ENCODE measurements at regions not wholly inside any gene's neighbourhood (a gene's known extent, or its start where the extent isn't known, plus 50 kb on each side); places are given as distances from the start of the nearest gene placed in this dataset.

DNA sequence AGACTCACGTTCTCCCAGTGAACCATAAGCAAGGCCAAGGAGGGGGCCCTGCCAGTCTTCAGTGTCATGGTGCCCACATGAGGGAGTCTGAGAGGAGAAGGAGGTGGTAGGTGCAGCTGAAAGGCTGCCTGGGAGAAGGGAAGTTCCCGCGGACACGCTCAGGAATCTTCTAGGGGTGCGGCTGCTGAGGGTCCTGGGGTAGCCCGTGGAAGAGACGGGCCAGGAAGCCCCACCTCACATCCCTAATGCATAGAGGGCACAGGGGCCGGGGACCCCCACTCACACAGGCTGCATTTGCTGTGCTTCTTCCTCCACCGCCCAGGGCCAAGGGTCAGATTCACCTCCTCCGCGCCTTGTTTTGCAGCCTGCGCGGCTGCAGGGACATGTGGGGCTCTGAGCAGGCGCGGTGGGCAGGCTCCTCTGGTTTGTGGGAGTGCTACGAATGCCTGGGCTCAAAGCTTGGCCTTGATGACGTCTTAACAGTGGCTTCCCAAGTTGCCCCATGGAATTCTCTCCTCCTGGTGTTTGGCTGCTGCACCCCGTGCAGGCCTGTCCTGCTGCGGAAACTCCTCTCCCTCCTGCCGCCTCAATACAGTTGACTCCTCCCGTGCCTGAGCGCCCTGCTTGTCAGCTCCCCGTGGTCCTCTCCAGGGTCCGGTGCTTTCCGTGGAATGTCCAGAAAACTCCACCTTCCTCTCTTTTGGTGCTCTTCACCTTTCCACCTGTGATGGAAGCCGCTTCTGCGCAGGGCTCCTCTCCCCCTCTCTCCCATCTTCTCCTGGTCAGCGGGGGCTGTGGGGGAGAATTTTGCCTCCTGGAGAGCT lies 95.7 kb downstream of the VAPA start:
- H3K4me1 Mint-ChIP-seq (ENCODE audit: low read depth): peaks cover 1% of the 10 kb centered on the region
- DNase-seq (ENCODE audit: low spot score, unreplicated experiment): no peak
- no peaks in the 10 kb centered on the region for H3K36me3 Mint-ChIP-seq (ENCODE audit: insufficient read depth)

DNA sequence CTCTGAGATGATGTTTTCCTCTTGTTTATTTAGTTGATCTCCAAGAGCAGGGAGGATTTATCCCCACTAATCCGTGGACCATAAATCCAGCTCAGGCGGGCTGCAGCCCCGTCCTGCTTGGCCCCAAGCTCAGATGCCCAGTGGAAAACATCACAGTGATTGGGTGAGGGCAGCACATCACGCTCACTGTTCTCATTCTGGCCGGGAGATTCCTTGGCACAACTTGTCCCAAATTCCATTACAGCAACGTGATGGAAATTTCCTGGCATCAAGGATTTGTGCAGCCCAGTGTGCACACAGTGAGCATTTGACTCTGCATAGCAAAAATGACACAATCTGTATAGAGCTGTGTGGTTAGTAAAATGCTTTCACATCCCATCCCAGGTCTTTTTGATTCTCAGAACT lies 96.8 kb downstream of the VAPA start:
- Mint-ChIP-seq H3K27me3 (peaks cover 5% of the 10 kb centered on the region), H3K4me1 (ENCODE audit: low read depth) (peaks cover 4% of the 10 kb centered on the region), H3K36me3 (ENCODE audit: insufficient read depth) (no peaks in the 10 kb centered on the region), H3K27ac (no peak overlapping the region), H3K9me3 (ENCODE audit: low read depth) (no peaks in the 10 kb centered on the region), H3K4me3 (ENCODE audit: low read depth) (no peak overlapping the region)
- DNase-seq (ENCODE audit: low spot score, unreplicated experiment): no peak
- TF ChIP-seq, protein P1, sequence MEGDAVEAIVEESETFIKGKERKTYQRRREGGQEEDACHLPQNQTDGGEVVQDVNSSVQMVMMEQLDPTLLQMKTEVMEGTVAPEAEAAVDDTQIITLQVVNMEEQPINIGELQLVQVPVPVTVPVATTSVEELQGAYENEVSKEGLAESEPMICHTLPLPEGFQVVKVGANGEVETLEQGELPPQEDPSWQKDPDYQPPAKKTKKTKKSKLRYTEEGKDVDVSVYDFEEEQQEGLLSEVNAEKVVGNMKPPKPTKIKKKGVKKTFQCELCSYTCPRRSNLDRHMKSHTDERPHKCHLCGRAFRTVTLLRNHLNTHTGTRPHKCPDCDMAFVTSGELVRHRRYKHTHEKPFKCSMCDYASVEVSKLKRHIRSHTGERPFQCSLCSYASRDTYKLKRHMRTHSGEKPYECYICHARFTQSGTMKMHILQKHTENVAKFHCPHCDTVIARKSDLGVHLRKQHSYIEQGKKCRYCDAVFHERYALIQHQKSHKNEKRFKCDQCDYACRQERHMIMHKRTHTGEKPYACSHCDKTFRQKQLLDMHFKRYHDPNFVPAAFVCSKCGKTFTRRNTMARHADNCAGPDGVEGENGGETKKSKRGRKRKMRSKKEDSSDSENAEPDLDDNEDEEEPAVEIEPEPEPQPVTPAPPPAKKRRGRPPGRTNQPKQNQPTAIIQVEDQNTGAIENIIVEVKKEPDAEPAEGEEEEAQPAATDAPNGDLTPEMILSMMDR (IDR thresholded peaks at IDR 0.05; ENCODE audit: unreplicated experiment): no peak

More for the DNA sequence above, 95.7 kb downstream of the VAPA start:
- no peaks in the 10 kb centered on the region for H3K9me3 Mint-ChIP-seq (ENCODE audit: low read depth)
- TF ChIP-seq, protein P1 (IDR thresholded peaks at IDR 0.05; ENCODE audit: unreplicated experiment): no peak
- H3K4me3 Mint-ChIP-seq (ENCODE audit: low read depth): no peak overlapping the region
- peaks cover 3% of the 10 kb centered on the region for H3K27me3 Mint-ChIP-seq
- H3K27ac Mint-ChIP-seq: no peak overlapping the region

DNA sequence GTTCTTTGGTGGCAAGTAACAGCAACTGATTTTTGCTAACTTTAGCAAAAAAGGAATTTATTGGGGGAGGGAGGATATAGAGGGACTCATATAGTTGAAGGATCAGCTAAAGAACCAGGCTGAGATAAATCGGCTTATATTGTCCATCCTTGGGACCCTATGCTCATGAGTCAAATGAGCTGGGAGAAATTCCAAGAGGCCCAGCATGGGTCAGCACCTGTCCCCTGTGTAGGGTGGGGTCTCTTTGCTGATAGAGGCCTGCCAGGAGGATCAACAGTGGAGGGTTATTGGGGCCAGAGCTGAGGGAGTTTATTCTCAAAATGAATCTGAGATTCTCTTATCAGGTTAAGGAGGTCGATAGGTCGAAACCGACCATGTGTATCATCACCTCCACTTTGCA lies 97.2 kb downstream of the VAPA start:
- Mint-ChIP-seq H3K9me3 (ENCODE audit: low read depth) (no peaks in the 10 kb centered on the region), H3K4me3 (ENCODE audit: low read depth) (no peak overlapping the region), H3K27ac (no peak overlapping the region), H3K4me1 (ENCODE audit: low read depth) (peaks cover 4% of the 10 kb centered on the region), H3K36me3 (ENCODE audit: insufficient read depth) (no peaks in the 10 kb centered on the region), H3K27me3 (peaks cover 5% of the 10 kb centered on the region)
- DNase-seq (ENCODE audit: low spot score, unreplicated experiment): no peak
- TF ChIP-seq, protein P1 (IDR thresholded peaks at IDR 0.05; ENCODE audit: unreplicated experiment): no peak

DNA sequence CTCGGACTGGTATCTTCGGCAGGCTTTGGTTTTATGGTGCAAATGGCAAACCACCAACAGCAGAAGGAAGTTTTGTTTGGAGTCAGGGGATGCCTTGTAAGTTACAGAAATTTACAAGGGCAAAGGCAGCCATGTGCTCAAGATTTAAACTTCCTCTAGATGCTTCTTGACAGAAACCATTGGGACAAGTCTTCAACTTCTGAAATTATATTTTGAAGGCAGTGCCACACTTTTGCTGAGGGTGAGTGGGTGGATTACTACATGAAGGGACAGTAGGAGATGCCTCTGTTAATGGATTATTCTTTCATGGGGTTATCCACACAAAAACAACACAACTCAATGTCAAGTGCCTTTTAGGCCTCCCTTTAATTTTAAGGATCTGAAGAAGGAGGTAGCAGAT lies 97.9 kb downstream of the VAPA start:
- Mint-ChIP-seq H3K27ac (no peak overlapping the region), H3K4me3 (ENCODE audit: low read depth) (no peak overlapping the region), H3K9me3 (ENCODE audit: low read depth) (no peaks in the 10 kb centered on the region), H3K36me3 (ENCODE audit: insufficient read depth) (no peaks in the 10 kb centered on the region), H3K4me1 (ENCODE audit: low read depth) (peaks cover 6% of the 10 kb centered on the region), H3K27me3 (peaks cover 5% of the 10 kb centered on the region)
- TF ChIP-seq, protein P1 (IDR thresholded peaks at IDR 0.05; ENCODE audit: unreplicated experiment): no peak
- DNase-seq (ENCODE audit: low spot score, unreplicated experiment): no peak

DNA sequence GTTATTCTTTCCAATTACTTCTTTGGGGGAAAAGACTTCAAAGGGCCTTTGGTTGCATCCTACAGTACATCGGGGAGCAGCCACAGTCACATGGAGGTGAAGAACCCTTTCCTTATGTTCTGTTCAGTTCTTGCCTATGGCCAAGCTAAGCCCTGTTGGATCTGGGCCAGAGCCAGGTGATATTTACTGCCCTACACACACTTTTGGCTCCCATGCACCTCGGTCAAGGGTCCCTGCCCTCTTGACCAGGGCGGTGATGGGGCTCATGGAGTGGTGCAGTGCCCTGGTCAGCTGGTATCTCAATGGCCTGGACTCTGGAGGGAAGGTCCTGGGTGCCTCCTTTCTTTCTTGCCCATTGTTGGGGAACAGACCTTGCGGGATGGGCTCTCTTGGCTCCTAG lies 98.7 kb downstream of the VAPA start:
- H3K27ac Mint-ChIP-seq: no peak overlapping the region
- no peaks in the 10 kb centered on the region for H3K36me3 Mint-ChIP-seq (ENCODE audit: insufficient read depth)
- peaks cover 6% of the 10 kb centered on the region for H3K4me1 Mint-ChIP-seq (ENCODE audit: low read depth)
- H3K9me3 Mint-ChIP-seq (ENCODE audit: low read depth): peaks cover 3% of the 10 kb centered on the region
- TF ChIP-seq, protein P1 (IDR thresholded peaks at IDR 0.05; ENCODE audit: unreplicated experiment): no peak
- peaks cover 8% of the 10 kb centered on the region for H3K27me3 Mint-ChIP-seq
- DNase-seq (ENCODE audit: low spot score, unreplicated experiment): no peak
- H3K4me3 Mint-ChIP-seq (ENCODE audit: low read depth): no peak overlapping the region

Data from progenitor cell of endocrine pancreas (in vitro differentiated cells).